Stimulated activated CD4-positive, alpha-beta T cell treated with anti-CD3 and anti-CD28 coated beads, TNF-alpha, amount 100 ng/mL, for 24 hours (primary cell): ENCODE measurements at regions not wholly inside any gene's neighbourhood (a gene's known extent, or its start where the extent isn't known, plus 50 kb on each side); places are given as distances from the start of the nearest gene placed in this dataset.

Experiments
- DNase-seq, 3 experiments: peaks; one replicate each; pipeline ENCODE4 v3.0.0-alpha.2; 2020; ENCODE audit warnings: low read depth in 3 of 3

- no peak for DNase-seq
These were observed 114.2 kb upstream of the TENT5D start for GRCh38 chrX:80306007-80306406.

GRCh38 chrX:80312448-80312847, 107.8 kb upstream of the TENT5D start:
- no peak for DNase-seq

DNA sequence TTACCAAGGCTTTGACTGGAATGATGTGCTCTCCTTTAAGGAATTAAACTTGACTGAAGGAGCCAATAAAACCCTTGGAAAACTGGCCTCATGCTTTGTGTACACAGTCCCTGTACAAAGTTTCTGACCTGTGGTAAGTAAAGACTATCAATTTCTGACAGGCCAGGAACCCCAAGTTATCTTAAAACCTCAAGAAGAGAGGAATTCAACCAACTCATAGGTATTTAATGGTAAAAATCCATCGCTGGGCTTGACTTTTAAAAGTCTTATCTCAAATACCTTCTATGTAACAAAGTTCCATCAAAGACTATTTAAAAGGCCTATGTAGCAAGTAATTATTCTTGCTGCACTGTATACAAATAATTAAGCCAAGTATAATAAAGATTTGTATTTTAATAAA, 103.7 kb upstream of the TENT5D start:
- no peak for DNase-seq

- DNase-seq, result no peak
These were observed 102.6 kb upstream of the TENT5D start for GRCh38 chrX:80317646-80318045.

DNA sequence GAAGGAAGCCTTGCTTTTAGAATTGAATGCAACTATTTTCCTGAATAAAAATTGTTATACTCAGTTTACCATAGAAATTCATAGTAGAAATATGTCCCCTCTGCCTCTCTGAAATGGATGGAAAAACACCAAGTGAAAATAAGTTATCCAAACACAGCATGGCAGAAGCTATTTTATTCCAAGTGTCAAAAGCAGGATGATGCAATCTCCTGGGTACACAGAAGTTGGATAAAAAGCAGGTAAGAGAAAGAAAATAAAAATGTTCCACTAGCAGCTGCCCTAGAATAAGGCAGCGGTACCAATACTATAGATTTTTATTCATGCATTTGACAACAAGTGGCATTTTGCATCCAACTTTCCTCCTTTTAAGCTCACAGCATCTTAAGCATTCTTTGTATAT, 89.0 kb upstream of the TENT5D start:
- no peak for DNase-seq

DNA sequence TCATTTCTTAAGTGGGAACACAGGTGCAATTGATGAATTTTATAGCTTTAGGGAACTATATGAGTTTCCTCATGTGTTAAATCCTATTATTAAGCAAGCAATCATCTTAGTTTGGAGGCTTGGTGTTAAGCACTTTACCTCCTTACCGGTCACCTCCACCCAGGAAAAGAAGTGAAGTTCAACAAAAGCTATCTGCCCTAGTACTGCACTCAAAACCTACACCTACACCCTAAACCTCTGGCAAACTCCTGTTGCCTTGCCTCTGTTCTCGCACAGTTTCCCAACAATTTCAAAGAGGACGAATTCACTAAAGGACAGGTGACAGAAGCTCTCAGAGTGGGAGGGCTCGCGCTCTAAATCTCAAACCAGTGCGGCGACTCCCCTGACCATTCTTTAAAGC, 85.7 kb upstream of the TENT5D start:
- no peak for DNase-seq

- DNase-seq, result peak in 1 of 3 experiments; percentile 11
These were observed 85.0 kb upstream of the TENT5D start for GRCh38 chrX:80335062-80335830.

DNA sequence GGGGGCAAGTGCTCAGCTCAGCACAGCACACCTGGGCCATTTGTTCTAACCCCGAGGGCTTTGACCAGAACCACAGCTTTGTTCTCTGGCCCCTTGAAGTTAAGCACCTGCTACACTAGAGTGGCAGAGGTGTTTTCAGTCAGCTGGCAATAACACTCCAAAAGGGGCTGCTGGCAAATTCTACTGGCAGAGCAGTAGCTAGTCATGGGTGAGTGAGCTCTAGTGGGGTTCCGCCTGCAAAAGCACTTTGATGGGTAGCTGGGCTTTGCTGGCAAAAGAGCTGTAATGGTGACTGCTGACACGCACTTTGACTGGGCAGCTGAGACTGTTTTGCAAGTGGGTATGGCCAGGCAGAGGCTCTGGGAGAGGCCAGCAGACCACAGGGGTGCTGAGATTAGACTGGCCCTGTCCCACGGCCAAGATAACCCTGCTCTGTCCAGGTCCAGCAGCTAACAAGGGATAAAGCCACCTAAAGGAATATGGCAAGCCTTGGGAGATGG, 65.2 kb upstream of the TENT5D start:
- no peak for DNase-seq
